B cell (primary cell): ENCODE measurements at regions not wholly inside any gene's neighbourhood (a gene's known extent, or its start where the extent isn't known, plus 50 kb on each side); places are given as distances from the start of the nearest gene placed in this dataset.

Source experiments
- EZH2 ChIP-seq: IDR thresholded peaks from 2 replicates; pipeline ENCODE4 v1.6.1; 2012; ENCODE audit warnings: borderline replicate concordance, low read depth, mild to moderate bottlenecking, moderate library complexity, low read length; ENCODE audit not compliant: insufficient read depth, poor library complexity, severe bottlenecking
- TF ChIP-seq, protein P1 (sequence below): fragments of 200-600 bp; IDR thresholded peaks from one replicate; pipeline ENCODE4 v1.8.0; 2022; ENCODE audit warnings: antibody characterized with exemption, mild to moderate bottlenecking

DNA sequence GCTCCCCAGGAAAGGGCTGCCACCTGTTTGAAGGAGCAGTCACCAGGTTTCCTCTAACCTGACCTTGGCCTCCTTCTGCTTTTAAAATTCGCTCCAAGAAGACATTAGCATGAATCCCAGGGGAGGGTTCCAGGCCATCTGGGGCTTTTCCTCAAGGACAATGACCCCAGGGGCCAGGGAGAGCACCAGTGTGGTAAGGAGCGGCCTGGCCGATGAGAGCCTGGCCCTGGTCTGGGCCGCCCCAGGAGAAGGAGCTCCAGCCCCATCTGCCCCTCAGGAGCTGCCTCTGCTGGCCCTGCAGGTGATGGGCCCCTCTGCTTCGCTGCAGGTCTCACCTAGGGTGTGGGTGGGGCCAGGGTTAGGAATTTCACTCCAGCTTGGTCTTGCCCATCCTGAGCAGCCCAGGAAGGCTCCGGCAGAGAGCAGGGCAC, 209.2 kb upstream of the TNRC6C start:
- TF ChIP-seq, protein P1, sequence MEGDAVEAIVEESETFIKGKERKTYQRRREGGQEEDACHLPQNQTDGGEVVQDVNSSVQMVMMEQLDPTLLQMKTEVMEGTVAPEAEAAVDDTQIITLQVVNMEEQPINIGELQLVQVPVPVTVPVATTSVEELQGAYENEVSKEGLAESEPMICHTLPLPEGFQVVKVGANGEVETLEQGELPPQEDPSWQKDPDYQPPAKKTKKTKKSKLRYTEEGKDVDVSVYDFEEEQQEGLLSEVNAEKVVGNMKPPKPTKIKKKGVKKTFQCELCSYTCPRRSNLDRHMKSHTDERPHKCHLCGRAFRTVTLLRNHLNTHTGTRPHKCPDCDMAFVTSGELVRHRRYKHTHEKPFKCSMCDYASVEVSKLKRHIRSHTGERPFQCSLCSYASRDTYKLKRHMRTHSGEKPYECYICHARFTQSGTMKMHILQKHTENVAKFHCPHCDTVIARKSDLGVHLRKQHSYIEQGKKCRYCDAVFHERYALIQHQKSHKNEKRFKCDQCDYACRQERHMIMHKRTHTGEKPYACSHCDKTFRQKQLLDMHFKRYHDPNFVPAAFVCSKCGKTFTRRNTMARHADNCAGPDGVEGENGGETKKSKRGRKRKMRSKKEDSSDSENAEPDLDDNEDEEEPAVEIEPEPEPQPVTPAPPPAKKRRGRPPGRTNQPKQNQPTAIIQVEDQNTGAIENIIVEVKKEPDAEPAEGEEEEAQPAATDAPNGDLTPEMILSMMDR = no peak
- no peak for TF ChIP-seq EZH2
